ENCODE measurements at regions not wholly inside any gene's neighbourhood (a gene's known extent, or its start where the extent isn't known, plus 50 kb on each side); places are given as distances from the start of the nearest gene placed in this dataset.

DNA sequence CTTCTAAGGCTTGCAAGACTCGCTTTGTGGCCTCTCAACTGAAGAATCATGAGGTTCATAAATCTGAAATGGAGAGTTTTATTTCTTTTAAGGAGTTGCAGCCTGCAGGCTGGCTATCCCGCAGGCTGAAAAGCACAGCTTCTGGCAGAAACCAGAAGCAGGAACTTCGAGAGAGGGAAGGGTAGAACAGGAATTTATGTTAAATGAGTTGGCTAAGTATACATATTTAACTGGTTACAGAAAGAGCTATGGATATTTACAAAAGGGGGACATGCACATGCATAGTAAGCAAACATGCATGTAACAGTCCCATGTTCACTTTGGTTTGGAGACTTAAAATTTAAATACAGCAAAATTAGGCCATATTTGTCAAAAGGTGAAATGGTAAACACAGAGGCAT lies 787.0 kb downstream of the TFAP2A start:
- H3K4me3 ChIP-seq (ENCODE audit: low read length) = no peak overlapping the region
- H3K27ac ChIP-seq (ENCODE audit: low read length) = no peak overlapping the region
- H3K4me3 Mint-ChIP-seq = no peak overlapping the region
- H3K27me3 Mint-ChIP-seq (ENCODE audit: low read depth in 2 of 2) = no peaks in the 10 kb centered on the region
- intact Hi-C loops (cut with micrococcal nuclease) = no loop called here
- no peaks in the 10 kb centered on the region for H3K36me3 ChIP-seq (ENCODE audit: control insufficient read depth, insufficient read depth, low read length)
- H3K4me1 ChIP-seq (ENCODE audit: control insufficient read depth, insufficient read depth, low read length) = no peaks in the 10 kb centered on the region
- H3K27ac Mint-ChIP-seq = no peak overlapping the region
- H3K27me3 ChIP-seq (ENCODE audit: control insufficient read depth, insufficient read depth, low read length) = no peaks in the 10 kb centered on the region
- DNase-seq (no peak), ATAC-seq (no peak)
- WGBS (ENCODE audit: insufficient coverage) = 73% methylated on average over 3 of the region's 3 CpGs
- H3K4me1 Mint-ChIP-seq = no peaks in the 10 kb centered on the region
- peaks cover 9% of the 10 kb centered on the region for H3K9me3 ChIP-seq (ENCODE audit: control insufficient read depth, insufficient read depth, low read length)
- peaks cover 17% of the 10 kb centered on the region for H3K36me3 Mint-ChIP-seq
- peaks cover 19 to 27% of the 10 kb centered on the region in 2 donors for H3K9me3 Mint-ChIP-seq
- TF ChIP-seq, protein P1, sequence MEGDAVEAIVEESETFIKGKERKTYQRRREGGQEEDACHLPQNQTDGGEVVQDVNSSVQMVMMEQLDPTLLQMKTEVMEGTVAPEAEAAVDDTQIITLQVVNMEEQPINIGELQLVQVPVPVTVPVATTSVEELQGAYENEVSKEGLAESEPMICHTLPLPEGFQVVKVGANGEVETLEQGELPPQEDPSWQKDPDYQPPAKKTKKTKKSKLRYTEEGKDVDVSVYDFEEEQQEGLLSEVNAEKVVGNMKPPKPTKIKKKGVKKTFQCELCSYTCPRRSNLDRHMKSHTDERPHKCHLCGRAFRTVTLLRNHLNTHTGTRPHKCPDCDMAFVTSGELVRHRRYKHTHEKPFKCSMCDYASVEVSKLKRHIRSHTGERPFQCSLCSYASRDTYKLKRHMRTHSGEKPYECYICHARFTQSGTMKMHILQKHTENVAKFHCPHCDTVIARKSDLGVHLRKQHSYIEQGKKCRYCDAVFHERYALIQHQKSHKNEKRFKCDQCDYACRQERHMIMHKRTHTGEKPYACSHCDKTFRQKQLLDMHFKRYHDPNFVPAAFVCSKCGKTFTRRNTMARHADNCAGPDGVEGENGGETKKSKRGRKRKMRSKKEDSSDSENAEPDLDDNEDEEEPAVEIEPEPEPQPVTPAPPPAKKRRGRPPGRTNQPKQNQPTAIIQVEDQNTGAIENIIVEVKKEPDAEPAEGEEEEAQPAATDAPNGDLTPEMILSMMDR (IDR thresholded peaks at IDR 0.05) = no peak

- H3K27me3 ChIP-seq (ENCODE audit: control insufficient read depth, insufficient read depth, low read length) = no peaks in the 10 kb centered on the region
- no peaks in the 10 kb centered on the region for H3K36me3 ChIP-seq (ENCODE audit: control insufficient read depth, insufficient read depth, low read length)
- H3K4me3 ChIP-seq (ENCODE audit: low read length) = no peak overlapping the region
- 72% methylated on average over 3 of the region's 3 CpGs for WGBS (ENCODE audit: insufficient coverage)
- H3K4me1 ChIP-seq (ENCODE audit: control insufficient read depth, insufficient read depth, low read length) = no peaks in the 10 kb centered on the region
- no peaks in the 10 kb centered on the region for H3K9me3 ChIP-seq (ENCODE audit: control insufficient read depth, insufficient read depth, low read length)
- no peak for DNase-seq
- no peak overlapping the region for H3K27ac ChIP-seq (ENCODE audit: low read length)
- intact Hi-C loops (cut with micrococcal nuclease) = no loop called here
- no peaks in the 10 kb centered on the region for H3K4me1 Mint-ChIP-seq
- H3K27me3 Mint-ChIP-seq (ENCODE audit: low read depth in 2 of 2) = no peaks in the 10 kb centered on the region
- H3K4me3 Mint-ChIP-seq = no peak overlapping the region
- peaks cover 16 to 23% of the 10 kb centered on the region in 2 donors for H3K9me3 Mint-ChIP-seq
- no peak overlapping the region for H3K27ac Mint-ChIP-seq
- ATAC-seq = no peak
- peaks cover 8% of the 10 kb centered on the region for H3K36me3 Mint-ChIP-seq
- TF ChIP-seq, protein P1 (IDR thresholded peaks at IDR 0.05) = no peak
Observed at GRCh38 chr6:9623985-9624384, 790.9 kb downstream of the TFAP2A start.

DNA sequence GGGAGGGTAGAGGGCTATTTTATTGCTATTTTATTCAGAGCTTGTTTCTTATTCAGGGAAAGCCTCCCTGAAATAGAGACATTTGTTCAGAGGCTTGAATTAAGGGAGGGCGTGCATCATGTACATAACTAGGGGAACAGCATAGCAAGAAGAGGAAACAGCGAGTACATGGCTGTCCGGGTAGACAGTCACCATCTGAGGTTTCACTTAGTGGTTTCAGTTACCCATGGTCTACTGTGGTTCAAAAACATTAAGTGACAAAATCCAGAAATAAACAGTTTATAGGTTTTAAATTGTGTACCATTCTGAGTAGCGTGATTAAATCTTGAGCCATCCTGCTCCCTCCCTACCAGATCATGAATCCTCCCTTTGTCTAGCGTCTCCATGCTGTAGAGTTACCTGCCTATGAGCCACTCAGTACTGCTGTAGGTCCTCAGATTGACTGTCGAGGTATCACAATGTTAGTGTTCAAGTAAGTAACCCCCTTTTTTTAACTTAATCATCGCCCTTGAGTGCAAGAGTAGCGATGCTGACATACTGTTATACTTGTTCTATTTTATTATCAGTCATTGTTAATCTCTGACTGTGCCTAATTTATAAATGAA lies 791.5 kb downstream of the TFAP2A start:
- Histone ChIP-seq H3K27me3 (ENCODE audit: control insufficient read depth, insufficient read depth, low read length) (no peaks in the 10 kb centered on the region), H3K4me3 (ENCODE audit: low read length) (no peak overlapping the region), H3K27ac (ENCODE audit: low read length) (no peak overlapping the region), H3K36me3 (ENCODE audit: control insufficient read depth, insufficient read depth, low read length) (no peaks in the 10 kb centered on the region), H3K9me3 (ENCODE audit: control insufficient read depth, insufficient read depth, low read length) (no peaks in the 10 kb centered on the region), H3K4me1 (ENCODE audit: control insufficient read depth, insufficient read depth, low read length) (no peaks in the 10 kb centered on the region)
- DNase-seq = no peak
- intact Hi-C loops (cut with micrococcal nuclease) = no loop called here
- TF ChIP-seq, protein P1 (IDR thresholded peaks at IDR 0.05) = no peak
- ATAC-seq = no peak
- Mint-ChIP-seq H3K9me3 (peaks cover 13 to 20% of the 10 kb centered on the region in 2 donors), H3K4me3 (no peak overlapping the region), H3K27me3 (ENCODE audit: low read depth in 2 of 2) (no peaks in the 10 kb centered on the region), H3K36me3 (peaks cover 8% of the 10 kb centered on the region), H3K4me1 (no peaks in the 10 kb centered on the region), H3K27ac (no peak overlapping the region)
- 69% methylated on average over 6 of the region's 8 CpGs for WGBS (ENCODE audit: insufficient coverage)

- no peak overlapping the region for H3K27ac ChIP-seq (ENCODE audit: low read length)
- 83% methylated on average over 3 of the region's 3 CpGs for WGBS (ENCODE audit: insufficient coverage)
- ATAC-seq = no peak
- Mint-ChIP-seq H3K4me3 (no peak overlapping the region), H3K9me3 (peaks cover 9 to 14% of the 10 kb centered on the region in 2 donors), H3K27ac (no peak overlapping the region), H3K36me3 (no peaks in the 10 kb centered on the region), H3K27me3 (ENCODE audit: low read depth in 2 of 2) (no peaks in the 10 kb centered on the region), H3K4me1 (no peaks in the 10 kb centered on the region)
- H3K9me3 ChIP-seq (ENCODE audit: control insufficient read depth, insufficient read depth, low read length) = no peaks in the 10 kb centered on the region
- TF ChIP-seq, protein P1 (IDR thresholded peaks at IDR 0.05) = no peak
- no peaks in the 10 kb centered on the region for H3K27me3 ChIP-seq (ENCODE audit: control insufficient read depth, insufficient read depth, low read length)
- no peaks in the 10 kb centered on the region for H3K4me1 ChIP-seq (ENCODE audit: control insufficient read depth, insufficient read depth, low read length)
- intact Hi-C loops (cut with micrococcal nuclease) = no loop called here
- H3K4me3 ChIP-seq (ENCODE audit: low read length) = no peak overlapping the region
- H3K36me3 ChIP-seq (ENCODE audit: control insufficient read depth, insufficient read depth, low read length) = no peaks in the 10 kb centered on the region
- no peak for DNase-seq
Observed at GRCh38 chr6:9621276-9621675, 793.6 kb downstream of the TFAP2A start.

Measured in natural killer cell (primary cell).